CD14-positive monocyte (primary cell): ENCODE measurements at regions not wholly inside any gene's neighbourhood (a gene's known extent, or its start where the extent isn't known, plus 50 kb on each side); places are given as distances from the start of the nearest gene placed in this dataset.

Source experiments
- DNase-seq, 3 donors: peaks; one replicate each; pipeline ENCODE4 v3.0.0-alpha.2; 2011 to 2022
- H2AFZ ChIP-seq: 2 replicates; pipeline ENCODE4 v1.6.0; 2012; ENCODE audit warnings: mild to moderate bottlenecking, low read depth, low read length, inconsistent platforms; ENCODE audit not compliant: insufficient read depth, poor library complexity, severe bottlenecking
- H3K27ac ChIP-seq, 2 donors: 1 replicate in 1 of 2; 2 replicates in 1 of 2; pipeline ENCODE4 v1.5.1; 2012 to 2013; ENCODE audit warnings: low read length in 2 of 2, control low read depth in 1 of 2, inconsistent platforms in 1 of 2, low read depth in 1 of 2, mild to moderate bottlenecking in 1 of 2
- H3K27me3 ChIP-seq, 2 donors: one replicate each; pipeline versions ENCODE4 v1.6.0 to v1.6.1; 2011 to 2013; ENCODE audit warnings: low read length in 2 of 2; ENCODE audit not compliant: control insufficient read depth in 2 of 2, insufficient read depth in 2 of 2
- H3K36me3 ChIP-seq, 2 donors: replicated peaks in 1 of 2; 1 replicate in 1 of 2; 2 replicates in 1 of 2; pipeline versions ENCODE4 v1.5.1 to v1.6.1; 2012 to 2013; ENCODE audit warnings: low read length in 2 of 2, control low read depth in 1 of 2, inconsistent platforms in 1 of 2, mild to moderate bottlenecking in 1 of 2; ENCODE audit not compliant: insufficient read depth in 2 of 2, control insufficient read depth in 1 of 2
- H3K4me1 ChIP-seq, 2 donors: 1 replicate in 1 of 2; 2 replicates in 1 of 2; pipeline versions ENCODE4 v1.5.1 to v1.6.1; 2012 to 2013; ENCODE audit warnings: low read length in 2 of 2, control low read depth in 1 of 2, inconsistent platforms in 1 of 2, mild to moderate bottlenecking in 1 of 2, moderate library complexity in 1 of 2; ENCODE audit not compliant: insufficient read depth in 2 of 2, control insufficient read depth in 1 of 2
- H3K4me2 ChIP-seq: replicated peaks from 2 replicates; pipeline ENCODE3; 2012; ENCODE audit warnings: low read length, moderate library complexity, mild to moderate bottlenecking; ENCODE audit not compliant: poor library complexity, severe bottlenecking; ENCODE audit errors: extremely low read depth
- H3K4me3 ChIP-seq, 3 experiments: fragments of 200-600 bp in 1 of 3; sonication (generic) in 1 of 3; replicated peaks in 1 of 3; 1 replicate in 2 of 3; 2 replicates in 1 of 3; pipeline ENCODE4 v1.5.1; 2011 to 2013; ENCODE audit warnings: low read length in 3 of 3, mild to moderate bottlenecking in 3 of 3, control low read depth in 2 of 3, low read depth in 2 of 3, inconsistent platforms in 1 of 3, moderate library complexity in 1 of 3
- H3K79me2 ChIP-seq: 2 replicates; pipeline ENCODE4 v1.6.0; 2012; ENCODE audit warnings: mild to moderate bottlenecking, control low read depth, inconsistent platforms, low read length, moderate library complexity; ENCODE audit not compliant: insufficient read depth
- H3K9ac ChIP-seq: 2 replicates; pipeline ENCODE4 v1.6.0; 2017; ENCODE audit warnings: low read length, mild to moderate bottlenecking; ENCODE audit not compliant: insufficient read depth, poor library complexity, severe bottlenecking
- H3K9me3 ChIP-seq, 2 donors: replicated peaks in 1 of 2; 1 replicate in 1 of 2; 2 replicates in 1 of 2; pipeline versions ENCODE4 v1.5.1 to v1.6.1; 2012 to 2013; ENCODE audit warnings: low read length in 2 of 2, control low read depth in 1 of 2; ENCODE audit not compliant: control insufficient read depth in 1 of 2, insufficient read depth in 1 of 2
- H4K20me1 ChIP-seq: 2 replicates; pipeline ENCODE4 v1.6.0; 2012; ENCODE audit warnings: mild to moderate bottlenecking, low read length, control low read depth, moderate library complexity; ENCODE audit not compliant: insufficient read depth
- H3K27ac Mint-ChIP-seq, 7 donors: one replicate each; pipeline ENCODE4 v1.8.0; 2020; ENCODE audit warnings: mild to moderate bottlenecking in 7 of 7, mixed read lengths in 7 of 7, moderate library complexity in 6 of 7, inconsistent platforms in 2 of 7
- H3K27me3 Mint-ChIP-seq, 3 donors: one replicate each; pipeline ENCODE4 v1.8.0; 2021 to 2022; ENCODE audit warnings: low read depth in 3 of 3, mild to moderate bottlenecking in 3 of 3, mixed read lengths in 3 of 3, moderate library complexity in 3 of 3, inconsistent platforms in 1 of 3
- H3K36me3 Mint-ChIP-seq, 2 donors: one replicate each; pipeline ENCODE4 v1.8.0; 2020; ENCODE audit warnings: mixed read lengths in 2 of 2, inconsistent platforms in 1 of 2, mild to moderate bottlenecking in 1 of 2
- H3K4me1 Mint-ChIP-seq: one replicate; pipeline ENCODE4 v1.8.0; 2020; ENCODE audit warnings: mild to moderate bottlenecking, mixed read lengths
- H3K4me3 Mint-ChIP-seq, 2 donors: one replicate each; pipeline ENCODE4 v1.8.0; 2020; ENCODE audit warnings: mild to moderate bottlenecking in 2 of 2, mixed read lengths in 2 of 2, moderate library complexity in 1 of 2
- H3K9me3 Mint-ChIP-seq, 7 donors: one replicate each; pipeline ENCODE4 v1.8.0; 2020 to 2022; ENCODE audit warnings: mixed read lengths in 7 of 7, mild to moderate bottlenecking in 6 of 7, moderate library complexity in 6 of 7, inconsistent platforms in 2 of 7
- CTCF ChIP-seq: fragments of 200-600 bp; IDR thresholded peaks from one replicate; pipeline ENCODE4 v1.8.0; 2022; ENCODE audit warnings: antibody characterized with exemption, mild to moderate bottlenecking
- WGBS: methylation state at CpG from one replicate; pipeline ENCODE4 v1.1.5; 2013; ENCODE audit warnings: missing lambda C conversion rate; ENCODE audit not compliant: insufficient coverage; 5-methylcytosine and 5-hydroxymethylcytosine counted together
- intact Hi-C, 2 donors: fragments of 100-400 bp; cut with micrococcal nuclease; formaldehyde crosslinking; loops; one replicate each; pipeline versions ENCODE4 v1.15.0 to v1.15.1; 2023

DNA sequence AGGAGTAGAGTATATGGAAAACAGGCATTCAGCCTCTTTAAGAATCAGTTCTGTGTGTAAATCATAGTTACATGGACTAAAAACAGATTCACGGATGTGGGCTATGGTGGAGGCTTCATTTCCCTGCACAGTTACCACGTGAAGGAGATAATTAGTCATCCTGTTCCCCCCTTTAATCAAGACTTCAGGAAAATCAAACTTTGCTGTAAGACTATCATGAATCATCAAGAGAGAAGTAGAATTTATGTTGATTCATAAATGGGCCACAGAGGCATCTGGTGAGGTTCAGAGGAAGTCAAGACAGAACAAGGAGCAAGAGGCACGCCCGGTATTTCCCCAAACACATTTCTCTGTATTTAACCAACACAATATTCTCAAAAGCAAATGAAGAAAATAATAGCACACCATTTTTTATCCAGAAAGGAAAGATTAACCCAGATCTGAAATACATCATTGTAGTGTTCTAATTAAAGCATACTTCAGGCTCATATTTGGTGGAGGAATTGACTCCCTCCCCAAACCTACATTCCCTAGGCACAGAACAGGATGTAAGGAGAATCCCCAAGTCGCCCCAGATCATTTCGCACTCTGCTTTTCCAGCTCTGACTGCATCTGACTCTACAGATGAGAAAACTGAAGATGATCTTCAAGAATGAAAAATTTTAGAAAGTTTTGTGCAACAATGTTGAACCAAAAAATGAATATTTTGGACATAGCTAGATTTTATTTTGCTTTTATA, 175.8 kb upstream of the GAS1 start:
- no peaks in the 10 kb centered on the region for H4K20me1 ChIP-seq
- Mint-ChIP-seq H3K36me3 (no peaks in the 10 kb centered on the region), H3K9me3 (peaks cover 0 to 6% (median 0%) of the 10 kb centered on the region in 7 donors), H3K27ac (no peak overlapping the region), H3K27me3 (peaks cover 4 to 11% (median 5%) of the 10 kb centered on the region in 3 donors), H3K4me3 (no peak overlapping the region), H3K4me1 (no peaks in the 10 kb centered on the region)
- no peaks in the 10 kb centered on the region for H3K36me3 ChIP-seq
- intact Hi-C loops: no loop called here
- no peak overlapping the region for H2AFZ ChIP-seq
- no peaks in the 10 kb centered on the region for H3K79me2 ChIP-seq
- no peak overlapping the region for H3K9ac ChIP-seq
- H3K4me2 ChIP-seq: no peak overlapping the region
- no peak overlapping the region for H3K4me3 ChIP-seq
- H3K4me1 ChIP-seq: no peaks in the 10 kb centered on the region
- no peaks in the 10 kb centered on the region for H3K9me3 ChIP-seq
- H3K27ac ChIP-seq: no peak overlapping the region
- H3K27me3 ChIP-seq: no peaks in the 10 kb centered on the region
- TF ChIP-seq CTCF: no peak
- DNase-seq: no peak
- no CpG with 5 or more reads among the region's 6 CpGs for WGBS

- H2AFZ ChIP-seq: no peak overlapping the region
- no peak overlapping the region for H3K4me2 ChIP-seq
- peaks cover 4 to 11% (median 5%) of the 10 kb centered on the region in 3 donors for H3K27me3 Mint-ChIP-seq
Observed at GRCh38 chr9:87123830-87124229, 176.5 kb upstream of the GAS1 start.

More at GRCh38 chr9:87123830-87124229, 176.5 kb upstream of the GAS1 start:
- Mint-ChIP-seq H3K27ac (no peak overlapping the region), H3K4me1 (no peaks in the 10 kb centered on the region), H3K9me3 (peaks cover 0 to 7% (median 0%) of the 10 kb centered on the region in 7 donors), H3K36me3 (no peaks in the 10 kb centered on the region), H3K4me3 (no peak overlapping the region)
- Histone ChIP-seq H3K4me3 (no peak overlapping the region), H4K20me1 (no peaks in the 10 kb centered on the region), H3K79me2 (no peaks in the 10 kb centered on the region), H3K9me3 (no peaks in the 10 kb centered on the region), H3K9ac (no peak overlapping the region), H3K4me1 (no peaks in the 10 kb centered on the region), H3K27me3 (no peaks in the 10 kb centered on the region), H3K27ac (no peak overlapping the region), H3K36me3 (no peaks in the 10 kb centered on the region)
- intact Hi-C loops: no loop called here
- no peak for DNase-seq
- TF ChIP-seq CTCF: no peak
- WGBS: no CpG with 5 or more reads among the region's 3 CpGs
